Keratinocyte (primary cell): ENCODE measurements at regions not wholly inside any gene's neighbourhood (a gene's known extent, or its start where the extent isn't known, plus 50 kb on each side); places are given as distances from the start of the nearest gene placed in this dataset.
"Not testable (repeated sequence)": the region's sequence is repeated elsewhere in the genome, so short reads cannot be mapped to it uniquely, and the experiment has no call there.

Experiments
- DNase-seq: peaks from one replicate; pipeline ENCODE4 v3.0.0-alpha.2; 2011; ENCODE audit warnings: low read depth, missing footprints, low spot score
- FAIRE-seq: peaks from 2 replicates; lab custom pipeline; 2011; peaks lifted over from hg19 to GRCh38; lab: Jason Lieb, UNC
- H2AFZ ChIP-seq: 2 replicates; pipeline ENCODE4 v1.6.0; 2012; ENCODE audit warnings: low read length, control low read depth, inconsistent platforms; ENCODE audit not compliant: control insufficient read depth
- H3K27ac ChIP-seq: 2 replicates; pipeline ENCODE4 v1.5.1; 2011; ENCODE audit warnings: low read length; ENCODE audit not compliant: control insufficient read depth, insufficient read depth
- H3K27me3 ChIP-seq: 3 replicates; pipeline ENCODE4 v1.6.0; 2011; ENCODE audit warnings: low read length; ENCODE audit not compliant: control insufficient read depth, insufficient read depth; ENCODE audit errors: extremely low read depth
- H3K36me3 ChIP-seq, 2 experiments: 2 replicates in 1 of 2; 3 replicates in 1 of 2; pipeline ENCODE4 v1.5.1; 2011; ENCODE audit warnings: low read length in 2 of 2, mild to moderate bottlenecking in 1 of 2; ENCODE audit not compliant: control insufficient read depth in 2 of 2, insufficient read depth in 2 of 2; ENCODE audit errors: extremely low read depth in 1 of 2
- H3K4me1 ChIP-seq: 3 replicates; pipeline ENCODE4 v1.5.1; 2011; ENCODE audit warnings: low read length; ENCODE audit not compliant: control insufficient read depth, insufficient read depth; ENCODE audit errors: extremely low read depth
- H3K4me2 ChIP-seq: 3 replicates; pipeline ENCODE4 v1.6.0; 2011; ENCODE audit warnings: low read depth, low read length; ENCODE audit not compliant: control insufficient read depth, insufficient read depth; ENCODE audit errors: extremely low read depth
- H3K4me3 ChIP-seq, 3 experiments: fragments of 200-600 bp in 1 of 3; sonication (generic) in 1 of 3; 2 replicates in 2 of 3; 3 replicates in 1 of 3; pipeline ENCODE4 v1.5.1; 2011 to 2016; ENCODE audit warnings: low read length in 3 of 3, mild to moderate bottlenecking in 3 of 3, control low read depth in 2 of 3, inconsistent platforms in 1 of 3, low read depth in 1 of 3, mixed read lengths in 1 of 3, mixed run types in 1 of 3, moderate library complexity in 1 of 3; ENCODE audit not compliant: control insufficient read depth in 2 of 3, insufficient read depth in 2 of 3; ENCODE audit errors: extremely low read depth in 1 of 3
- H3K79me2 ChIP-seq: 2 replicates; pipeline ENCODE4 v1.6.0; 2012; ENCODE audit warnings: low read length; ENCODE audit not compliant: control insufficient read depth, insufficient read depth
- H3K9ac ChIP-seq: 3 replicates; pipeline ENCODE4 v1.6.0; 2011; ENCODE audit warnings: low read length; ENCODE audit not compliant: control insufficient read depth, insufficient read depth; ENCODE audit errors: extremely low read depth
- H3K9me1 ChIP-seq: 3 replicates; pipeline ENCODE4 v1.6.0; 2011; ENCODE audit warnings: low read length; ENCODE audit not compliant: control insufficient read depth, insufficient read depth; ENCODE audit errors: extremely low read depth
- H3K9me3 ChIP-seq: 2 replicates; pipeline ENCODE4 v1.5.1; 2012; ENCODE audit warnings: low read depth, low read length; ENCODE audit not compliant: control insufficient read depth
- H4K20me1 ChIP-seq: 3 replicates; pipeline ENCODE4 v1.6.0; 2011; ENCODE audit warnings: low read length; ENCODE audit not compliant: control insufficient read depth, insufficient read depth; ENCODE audit errors: extremely low read depth
- EZH2 ChIP-seq: IDR thresholded peaks from one replicate; pipeline ENCODE4 v1.6.1; 2012; ENCODE audit warnings: inconsistent platforms, mild to moderate bottlenecking, low read length, moderate library complexity
- dilution Hi-C: fragments of 300-500 bp; cut with MboI; formaldehyde crosslinking; loops from one replicate; pipeline ENCODE4 v1.7.0; 2020; ENCODE audit warnings: low sequenced_read_pairs; ENCODE audit not compliant: extremely low pct_ligation_motif_present
- TF ChIP-seq, protein P1 (sequence below), 3 experiments: IDR thresholded peaks in 1 of 3; conservative IDR thresholded peaks in 1 of 3; optimal IDR thresholded peaks in 1 of 3; 2 replicates in 2 of 3; 3 replicates in 1 of 3; pipeline versions ENCODE3 to v1.5.1; 2011; ENCODE audit warnings: low read length in 3 of 3, mild to moderate bottlenecking in 3 of 3, moderate library complexity in 2 of 3, control low read depth in 1 of 3, inconsistent platforms in 1 of 3; ENCODE audit not compliant: insufficient read depth in 2 of 3; ENCODE audit errors: extremely low read depth in 1 of 3

DNA sequence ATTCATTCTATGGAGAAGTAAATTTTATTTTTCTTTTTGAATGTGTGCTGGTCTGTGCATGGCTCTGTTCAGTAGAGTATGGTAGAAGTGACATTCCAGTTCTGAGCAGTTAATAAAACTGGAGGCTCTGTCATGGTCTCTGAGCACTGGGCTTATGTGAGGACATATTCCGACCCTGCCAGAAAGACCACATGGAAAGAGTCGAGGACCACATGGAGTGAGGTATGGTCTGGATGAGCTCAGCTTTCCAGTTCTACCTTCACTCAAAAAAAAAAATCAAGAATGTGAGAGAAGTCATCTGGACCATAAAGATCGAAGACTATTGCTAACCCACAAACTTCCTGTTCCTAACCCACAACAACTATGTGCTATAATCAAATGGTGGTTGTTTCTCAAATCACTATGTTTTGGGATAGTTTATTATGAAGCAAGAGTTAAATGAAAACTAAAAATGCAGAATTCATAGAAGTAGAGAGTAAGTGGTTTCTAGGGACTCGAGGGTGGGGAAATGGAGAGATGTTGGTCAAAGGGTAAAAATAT is 534.2 kb upstream of the ANO5 start:
- Histone ChIP-seq H3K4me2 (no peak overlapping the region), H3K79me2 (no peaks in the 10 kb centered on the region), H3K4me1 (no peaks in the 10 kb centered on the region), H3K9ac (no peak overlapping the region), H3K36me3 (no peaks in the 10 kb centered on the region), H3K4me3 (no peak overlapping the region), H2AFZ (no peak overlapping the region), H3K9me3 (no peaks in the 10 kb centered on the region), H4K20me1 (no peaks in the 10 kb centered on the region), H3K27ac (no peak overlapping the region), H3K9me1 (no peaks in the 10 kb centered on the region), H3K27me3 (no peaks in the 10 kb centered on the region)
- FAIRE-seq (no peak), DNase-seq (no peak)
- dilution Hi-C loops = no loop called here
- TF ChIP-seq, protein P1, sequence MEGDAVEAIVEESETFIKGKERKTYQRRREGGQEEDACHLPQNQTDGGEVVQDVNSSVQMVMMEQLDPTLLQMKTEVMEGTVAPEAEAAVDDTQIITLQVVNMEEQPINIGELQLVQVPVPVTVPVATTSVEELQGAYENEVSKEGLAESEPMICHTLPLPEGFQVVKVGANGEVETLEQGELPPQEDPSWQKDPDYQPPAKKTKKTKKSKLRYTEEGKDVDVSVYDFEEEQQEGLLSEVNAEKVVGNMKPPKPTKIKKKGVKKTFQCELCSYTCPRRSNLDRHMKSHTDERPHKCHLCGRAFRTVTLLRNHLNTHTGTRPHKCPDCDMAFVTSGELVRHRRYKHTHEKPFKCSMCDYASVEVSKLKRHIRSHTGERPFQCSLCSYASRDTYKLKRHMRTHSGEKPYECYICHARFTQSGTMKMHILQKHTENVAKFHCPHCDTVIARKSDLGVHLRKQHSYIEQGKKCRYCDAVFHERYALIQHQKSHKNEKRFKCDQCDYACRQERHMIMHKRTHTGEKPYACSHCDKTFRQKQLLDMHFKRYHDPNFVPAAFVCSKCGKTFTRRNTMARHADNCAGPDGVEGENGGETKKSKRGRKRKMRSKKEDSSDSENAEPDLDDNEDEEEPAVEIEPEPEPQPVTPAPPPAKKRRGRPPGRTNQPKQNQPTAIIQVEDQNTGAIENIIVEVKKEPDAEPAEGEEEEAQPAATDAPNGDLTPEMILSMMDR (optimal IDR thresholded peaks at IDR 0.05 in 1 of 3, IDR thresholded peaks at IDR 0.05 in 1 of 3, conservative IDR thresholded peaks at IDR 0.05 in 1 of 3; ENCODE audit: extremely low read depth in 1 of 3, insufficient read depth in 2 of 3, low read length in 3 of 3) = no peak
- TF ChIP-seq EZH2 = no peak

DNA sequence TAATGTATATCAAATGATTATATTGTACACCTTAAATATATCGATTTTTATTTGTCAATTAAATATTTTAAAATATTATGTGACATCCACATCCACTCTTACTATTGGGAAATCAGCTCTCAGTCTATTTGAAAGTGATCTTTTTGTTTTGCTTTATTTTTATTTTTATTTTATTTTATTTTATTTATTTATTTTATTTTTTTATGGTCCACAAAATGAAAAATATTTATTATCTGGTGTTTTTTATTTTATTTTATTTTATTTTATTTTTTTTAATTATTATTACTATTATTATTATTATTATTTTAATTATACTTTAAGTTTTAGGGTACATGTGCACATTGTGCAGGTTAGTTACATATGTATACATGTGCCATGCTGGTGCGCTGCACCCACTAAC is 533.5 kb upstream of the ANO5 start:
- H3K9me1 ChIP-seq, DNase-seq, H2AFZ ChIP-seq, dilution Hi-C loops, H3K4me2 ChIP-seq, FAIRE-seq, H3K36me3 ChIP-seq, H4K20me1 ChIP-seq, H3K9me3 ChIP-seq, H3K4me1 ChIP-seq, H3K79me2 ChIP-seq, H3K27ac ChIP-seq, H3K27me3 ChIP-seq, H3K9ac ChIP-seq, H3K4me3 ChIP-seq: not testable (repeated sequence)

DNA sequence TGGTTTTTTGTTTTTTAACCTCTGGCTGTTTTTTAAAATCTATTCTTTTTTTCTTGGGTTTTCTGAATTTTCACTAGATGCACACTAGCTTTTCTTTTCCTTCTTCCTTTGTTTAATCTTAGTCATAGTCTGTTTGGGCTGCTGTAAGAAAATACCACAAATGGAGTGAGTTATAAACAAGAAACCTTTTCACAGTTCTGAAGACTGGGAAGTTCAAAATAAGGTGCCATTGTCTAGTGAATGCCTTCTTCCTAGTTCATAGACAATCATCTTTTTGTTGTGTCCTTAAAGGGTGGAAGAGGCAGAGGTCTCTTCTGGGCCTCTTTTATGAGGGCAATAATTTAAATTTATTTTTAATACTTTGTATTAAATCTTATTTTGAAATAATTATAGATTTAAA is 532.9 kb upstream of the ANO5 start:
- FAIRE-seq = no peak
- no peaks in the 10 kb centered on the region for H3K36me3 ChIP-seq
- no peaks in the 10 kb centered on the region for H3K4me1 ChIP-seq
- no peaks in the 10 kb centered on the region for H3K9me3 ChIP-seq
- no peak for DNase-seq
- no peaks in the 10 kb centered on the region for H3K27me3 ChIP-seq
- no peak overlapping the region for H3K4me3 ChIP-seq
- no peaks in the 10 kb centered on the region for H3K79me2 ChIP-seq
- H3K9ac ChIP-seq = no peak overlapping the region
- H2AFZ ChIP-seq = no peak overlapping the region
- no peaks in the 10 kb centered on the region for H4K20me1 ChIP-seq
- TF ChIP-seq, protein P1 (optimal IDR thresholded peaks at IDR 0.05 in 1 of 3, IDR thresholded peaks at IDR 0.05 in 1 of 3, conservative IDR thresholded peaks at IDR 0.05 in 1 of 3; ENCODE audit: extremely low read depth in 1 of 3, insufficient read depth in 2 of 3, low read length in 3 of 3) = no peak
- TF ChIP-seq EZH2 = no peak
- H3K9me1 ChIP-seq = no peaks in the 10 kb centered on the region
- dilution Hi-C loops = no loop called here
- H3K4me2 ChIP-seq = no peak overlapping the region
- H3K27ac ChIP-seq = no peak overlapping the region
